Neural cell (in vitro differentiated cells): ENCODE measurements at regions not wholly inside any gene's neighbourhood (a gene's known extent, or its start where the extent isn't known, plus 50 kb on each side); places are given as distances from the start of the nearest gene placed in this dataset.

Experiments
- EP300 ChIP-seq: fragments of 450-650 bp; conservative IDR thresholded peaks from 2 replicates; pipeline ENCODE4 v1.6.1; 2014; ENCODE audit warnings: antibody characterized with exemption, mild to moderate bottlenecking, moderate library complexity; ENCODE audit not compliant: poor library complexity, severe bottlenecking
- EZH2 ChIP-seq: fragments of 200-600, 300-800 bp; shearing (Covaris generic), sonication (generic); IDR thresholded peaks from 2 replicates; pipeline ENCODE4 v1.6.1; 2014; ENCODE audit warnings: antibody characterized with exemption, low read length, borderline replicate concordance, mild to moderate bottlenecking; ENCODE audit not compliant: insufficient read depth, poor library complexity, severe bottlenecking
- MXI1 ChIP-seq: fragments of 450-650 bp; conservative IDR thresholded peaks from 2 replicates; pipeline ENCODE4 v1.6.1; 2014; ENCODE audit warnings: antibody characterized with exemption, mild to moderate bottlenecking; ENCODE audit not compliant: poor library complexity, severe bottlenecking
- POLR2AphosphoS5 ChIP-seq: IDR thresholded peaks from 2 replicates; pipeline ENCODE4 v1.6.1; 2012
- RAD21 ChIP-seq: fragments of 450-650 bp; conservative IDR thresholded peaks from 2 replicates; pipeline ENCODE4 v1.6.1; 2014; ENCODE audit warnings: antibody characterized with exemption, mild to moderate bottlenecking, moderate library complexity
- SMC3 ChIP-seq: fragments of 450-650 bp; conservative IDR thresholded peaks from 2 replicates; pipeline ENCODE4 v1.6.1; 2014; ENCODE audit warnings: antibody characterized with exemption, mild to moderate bottlenecking, moderate library complexity; ENCODE audit not compliant: poor library complexity
- TAF1 ChIP-seq: IDR thresholded peaks from 2 replicates; pipeline ENCODE4 v1.6.1; 2012; ENCODE audit warnings: low read depth
- TF ChIP-seq, protein P1 (sequence below): fragments of 450-650 bp; IDR thresholded peaks from 2 replicates; pipeline ENCODE4 v1.5.1; 2014; ENCODE audit warnings: antibody characterized with exemption, mild to moderate bottlenecking, moderate library complexity; ENCODE audit not compliant: poor library complexity, severe bottlenecking
- TF ChIP-seq, protein P2 (sequence below): IDR thresholded peaks from 2 replicates; pipeline ENCODE4 v1.6.1; 2012; ENCODE audit warnings: borderline replicate concordance

- TF ChIP-seq, protein P1, sequence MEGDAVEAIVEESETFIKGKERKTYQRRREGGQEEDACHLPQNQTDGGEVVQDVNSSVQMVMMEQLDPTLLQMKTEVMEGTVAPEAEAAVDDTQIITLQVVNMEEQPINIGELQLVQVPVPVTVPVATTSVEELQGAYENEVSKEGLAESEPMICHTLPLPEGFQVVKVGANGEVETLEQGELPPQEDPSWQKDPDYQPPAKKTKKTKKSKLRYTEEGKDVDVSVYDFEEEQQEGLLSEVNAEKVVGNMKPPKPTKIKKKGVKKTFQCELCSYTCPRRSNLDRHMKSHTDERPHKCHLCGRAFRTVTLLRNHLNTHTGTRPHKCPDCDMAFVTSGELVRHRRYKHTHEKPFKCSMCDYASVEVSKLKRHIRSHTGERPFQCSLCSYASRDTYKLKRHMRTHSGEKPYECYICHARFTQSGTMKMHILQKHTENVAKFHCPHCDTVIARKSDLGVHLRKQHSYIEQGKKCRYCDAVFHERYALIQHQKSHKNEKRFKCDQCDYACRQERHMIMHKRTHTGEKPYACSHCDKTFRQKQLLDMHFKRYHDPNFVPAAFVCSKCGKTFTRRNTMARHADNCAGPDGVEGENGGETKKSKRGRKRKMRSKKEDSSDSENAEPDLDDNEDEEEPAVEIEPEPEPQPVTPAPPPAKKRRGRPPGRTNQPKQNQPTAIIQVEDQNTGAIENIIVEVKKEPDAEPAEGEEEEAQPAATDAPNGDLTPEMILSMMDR: no peak
- no peak for TF ChIP-seq POLR2AphosphoS5
- no peak for TF ChIP-seq EP300
- no peak for TF ChIP-seq TAF1
- no peak for TF ChIP-seq SMC3
- TF ChIP-seq RAD21: no peak
- TF ChIP-seq, protein P2, sequence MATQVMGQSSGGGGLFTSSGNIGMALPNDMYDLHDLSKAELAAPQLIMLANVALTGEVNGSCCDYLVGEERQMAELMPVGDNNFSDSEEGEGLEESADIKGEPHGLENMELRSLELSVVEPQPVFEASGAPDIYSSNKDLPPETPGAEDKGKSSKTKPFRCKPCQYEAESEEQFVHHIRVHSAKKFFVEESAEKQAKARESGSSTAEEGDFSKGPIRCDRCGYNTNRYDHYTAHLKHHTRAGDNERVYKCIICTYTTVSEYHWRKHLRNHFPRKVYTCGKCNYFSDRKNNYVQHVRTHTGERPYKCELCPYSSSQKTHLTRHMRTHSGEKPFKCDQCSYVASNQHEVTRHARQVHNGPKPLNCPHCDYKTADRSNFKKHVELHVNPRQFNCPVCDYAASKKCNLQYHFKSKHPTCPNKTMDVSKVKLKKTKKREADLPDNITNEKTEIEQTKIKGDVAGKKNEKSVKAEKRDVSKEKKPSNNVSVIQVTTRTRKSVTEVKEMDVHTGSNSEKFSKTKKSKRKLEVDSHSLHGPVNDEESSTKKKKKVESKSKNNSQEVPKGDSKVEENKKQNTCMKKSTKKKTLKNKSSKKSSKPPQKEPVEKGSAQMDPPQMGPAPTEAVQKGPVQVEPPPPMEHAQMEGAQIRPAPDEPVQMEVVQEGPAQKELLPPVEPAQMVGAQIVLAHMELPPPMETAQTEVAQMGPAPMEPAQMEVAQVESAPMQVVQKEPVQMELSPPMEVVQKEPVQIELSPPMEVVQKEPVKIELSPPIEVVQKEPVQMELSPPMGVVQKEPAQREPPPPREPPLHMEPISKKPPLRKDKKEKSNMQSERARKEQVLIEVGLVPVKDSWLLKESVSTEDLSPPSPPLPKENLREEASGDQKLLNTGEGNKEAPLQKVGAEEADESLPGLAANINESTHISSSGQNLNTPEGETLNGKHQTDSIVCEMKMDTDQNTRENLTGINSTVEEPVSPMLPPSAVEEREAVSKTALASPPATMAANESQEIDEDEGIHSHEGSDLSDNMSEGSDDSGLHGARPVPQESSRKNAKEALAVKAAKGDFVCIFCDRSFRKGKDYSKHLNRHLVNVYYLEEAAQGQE: no peak
- no peak for TF ChIP-seq MXI1
- TF ChIP-seq EZH2: no peak
These were observed 123.9 kb upstream of the ZMIZ1 start for GRCh38 chr10:78944723-78945312.
